ENCODE measurements at regions not wholly inside any gene's neighbourhood (a gene's known extent, or its start where the extent isn't known, plus 50 kb on each side); places are given as distances from the start of the nearest gene placed in this dataset.

GRCh38 chr1:68327414-68327813 is 95.1 kb upstream of the WLS start:
- TF ChIP-seq EZH2 (IDR thresholded peaks at IDR 0.05; ENCODE audit: insufficient read depth, poor library complexity, severe bottlenecking) (no peak), EZH2phosphoT487 (IDR thresholded peaks at IDR 0.05; ENCODE audit: insufficient read depth, low read depth) (no peak)
